G401.6 (cell line): ENCODE measurements at regions not wholly inside any gene's neighbourhood (a gene's known extent, or its start where the extent isn't known, plus 50 kb on each side); places are given as distances from the start of the nearest gene placed in this dataset.

Source experiments
- FAIRE-seq: peaks from 2 replicates; lab custom pipeline; 2012; peaks lifted over from hg19 to GRCh38; lab: Jason Lieb, UNC

DNA sequence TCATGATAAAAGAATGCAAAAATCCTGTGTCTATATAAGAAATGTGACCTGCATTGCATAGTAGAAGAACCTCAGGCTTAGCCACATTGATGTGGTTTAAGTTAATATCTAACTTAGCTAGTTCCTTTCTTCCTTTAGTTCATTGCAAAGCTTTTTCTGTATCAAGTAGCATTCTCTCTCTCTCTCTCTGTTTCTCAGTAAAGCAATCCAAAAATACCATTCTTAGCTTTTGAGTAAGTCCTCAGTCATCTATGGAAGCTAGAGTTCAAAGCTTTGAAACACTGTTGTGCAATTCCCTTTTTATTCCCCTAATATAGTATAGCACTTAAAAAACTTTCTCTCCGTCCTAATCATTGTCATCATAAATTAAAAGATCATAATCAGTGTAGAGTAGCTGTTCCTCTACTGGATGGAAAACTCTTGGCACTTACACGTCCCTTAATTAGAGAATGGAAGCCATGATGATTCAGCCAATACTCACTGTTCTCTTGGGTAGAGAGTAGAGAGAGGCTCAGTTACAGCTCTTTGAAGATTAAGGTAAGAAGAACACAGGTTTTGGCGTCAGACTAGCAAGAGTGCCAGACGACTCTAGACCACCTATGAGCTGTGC, 350.3 kb upstream of the LYPLAL1 start:
- FAIRE-seq, result no peak

DNA sequence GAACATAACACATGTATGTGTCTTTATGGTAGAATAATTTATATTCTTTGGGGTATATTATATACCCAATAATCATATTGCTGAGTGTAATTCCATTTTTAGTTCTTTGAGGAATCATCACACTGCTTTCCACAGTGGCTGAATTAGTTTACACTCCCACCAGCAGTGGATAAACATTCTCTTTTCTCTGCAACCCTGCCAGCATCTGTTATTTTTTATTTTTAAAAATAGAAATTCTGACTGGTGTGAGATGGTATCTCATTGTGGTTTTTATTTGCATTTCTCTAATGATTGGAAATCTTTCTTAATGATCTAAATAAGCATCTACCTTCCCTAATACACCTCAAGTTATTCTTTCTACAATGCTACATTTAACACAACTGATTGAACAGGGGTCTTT, 346.2 kb upstream of the LYPLAL1 start:
- no peak for FAIRE-seq

DNA sequence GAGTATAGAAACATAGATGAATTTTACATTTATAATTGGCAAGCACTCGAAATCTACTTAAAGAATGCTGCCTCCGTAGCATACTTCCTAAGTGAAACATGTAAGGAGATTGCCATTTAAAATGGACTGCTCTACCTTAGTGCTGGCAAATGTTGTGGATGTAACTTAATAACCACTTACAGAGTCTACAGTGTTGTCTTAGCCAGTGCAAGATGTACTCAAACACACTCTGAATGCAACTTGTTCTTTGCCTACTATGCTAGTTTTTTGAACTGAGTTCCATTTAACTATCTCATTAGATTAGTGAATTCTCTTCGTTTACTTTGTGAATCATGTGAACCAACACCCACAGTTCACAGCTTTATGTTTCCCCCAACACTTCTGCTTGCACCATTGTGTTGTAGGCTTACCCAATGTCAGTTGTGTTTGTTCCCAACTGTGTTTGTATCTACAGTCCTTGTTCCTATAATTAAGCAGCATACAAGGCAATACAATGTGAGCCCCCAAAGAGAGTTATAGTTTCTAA, 345.5 kb upstream of the LYPLAL1 start:
- FAIRE-seq, result no peak

DNA sequence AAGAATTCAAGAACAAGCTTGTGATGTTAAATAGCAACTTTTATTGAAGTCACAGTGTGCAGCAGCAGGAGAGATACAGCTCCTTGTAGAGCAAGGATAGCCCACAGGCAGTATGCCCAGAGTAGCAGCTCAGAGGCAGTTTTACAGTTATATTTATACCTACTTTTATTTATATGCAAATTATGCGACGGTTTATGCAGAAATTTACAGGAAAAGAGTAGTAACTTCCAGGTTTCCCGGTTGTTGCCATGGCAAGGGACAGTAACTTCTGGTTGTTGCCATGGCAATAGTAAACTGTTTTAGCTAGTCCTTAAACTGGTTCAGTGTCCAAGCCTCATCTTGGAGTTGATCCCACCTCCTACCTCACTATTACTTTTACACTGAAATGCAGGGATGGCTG, 344.6 kb upstream of the LYPLAL1 start:
- FAIRE-seq, result no peak

DNA sequence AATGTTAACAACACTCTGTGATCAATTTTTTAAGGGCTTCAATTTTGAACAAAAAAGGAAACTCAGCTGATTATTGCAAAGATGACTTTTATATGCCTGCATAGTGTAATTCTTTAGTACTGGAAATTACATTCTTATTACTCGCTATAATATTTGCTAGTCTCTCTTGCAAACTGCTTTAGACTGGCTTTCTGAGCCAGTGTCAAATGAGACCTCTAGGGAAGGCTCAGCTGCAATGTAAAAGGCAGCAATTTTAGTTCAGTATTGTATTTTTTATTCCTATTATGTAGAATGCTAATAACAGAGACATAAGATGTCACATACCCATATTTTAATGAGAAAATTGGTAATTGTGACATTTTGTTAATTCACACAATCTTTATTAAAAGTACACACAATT, 338.1 kb upstream of the LYPLAL1 start:
- FAIRE-seq, result no peak

DNA sequence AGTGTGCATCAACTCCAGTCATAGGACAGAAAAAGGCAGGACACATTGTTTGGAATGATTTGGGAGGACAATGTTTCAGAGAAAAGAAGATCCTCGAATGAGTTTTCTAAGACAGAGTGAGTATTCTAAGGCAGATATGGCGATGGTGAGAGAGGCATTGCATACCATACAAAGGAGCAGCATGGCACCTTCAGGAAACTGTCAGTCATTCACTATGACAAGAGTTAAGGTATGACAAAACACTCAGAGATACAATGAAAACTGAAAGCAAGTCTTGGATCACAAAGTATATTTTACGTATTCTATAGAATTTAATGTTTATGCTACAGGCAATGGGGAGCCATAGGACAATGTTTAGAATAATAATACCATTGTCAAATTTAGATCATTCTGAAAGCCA, 337.4 kb upstream of the LYPLAL1 start:
- FAIRE-seq, result no peak

DNA sequence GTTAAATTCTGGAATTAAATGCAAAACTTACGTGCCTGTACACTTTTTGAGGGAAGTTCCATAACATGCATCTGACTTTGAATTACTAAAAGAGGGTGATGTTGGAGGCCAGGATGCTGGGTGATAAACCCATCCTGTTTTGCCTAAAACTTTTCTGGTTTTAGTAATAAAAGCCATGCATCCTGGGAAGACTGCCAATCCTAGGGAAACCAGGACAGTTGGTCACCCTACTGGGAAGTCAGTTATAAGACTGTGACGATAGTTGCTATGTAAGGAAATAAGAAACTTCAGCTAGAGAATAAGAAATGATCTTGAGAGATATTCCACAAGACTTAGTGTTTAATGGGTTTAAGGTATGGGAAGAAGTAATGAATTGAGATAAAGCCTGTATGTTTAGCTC, 336.6 kb upstream of the LYPLAL1 start:
- FAIRE-seq, result no peak

DNA sequence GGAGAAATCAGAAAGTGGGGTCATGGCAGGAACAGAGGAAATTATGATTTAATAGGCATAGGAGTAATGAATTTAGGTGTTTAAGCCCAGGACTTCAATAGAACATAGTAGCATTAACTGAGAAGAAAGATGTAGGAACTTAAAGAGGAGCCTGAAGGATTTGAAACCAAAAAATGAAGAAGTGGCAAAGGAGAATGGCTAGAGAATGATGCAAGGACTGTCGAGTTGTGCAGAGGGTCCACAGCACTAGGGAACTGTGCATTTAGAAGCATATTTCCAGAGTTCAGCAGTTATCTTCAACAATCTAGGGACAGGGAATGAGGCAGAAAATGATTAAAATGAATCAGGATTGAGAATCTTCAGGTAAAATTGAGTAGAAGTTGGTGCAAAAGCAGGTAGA, 328.1 kb upstream of the LYPLAL1 start:
- no peak for FAIRE-seq

DNA sequence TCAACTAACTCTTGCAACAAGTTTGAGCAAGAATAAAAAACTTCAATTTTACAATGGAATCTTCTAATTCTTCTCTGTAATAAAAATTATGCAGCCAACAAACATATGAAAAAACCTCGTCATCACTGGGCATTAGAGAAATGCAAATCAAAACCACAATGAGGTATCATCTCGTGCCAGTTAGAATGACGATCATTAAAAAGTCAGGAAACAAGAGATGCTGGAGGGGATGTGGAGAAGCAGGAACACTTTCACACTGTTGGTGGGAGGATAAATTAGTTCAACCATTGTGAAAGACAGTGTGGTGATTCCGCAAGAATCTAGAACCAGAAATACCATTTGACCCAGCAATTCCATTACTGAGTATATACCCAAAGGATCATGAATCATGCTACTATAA, 327.5 kb upstream of the LYPLAL1 start:
- no peak for FAIRE-seq

DNA sequence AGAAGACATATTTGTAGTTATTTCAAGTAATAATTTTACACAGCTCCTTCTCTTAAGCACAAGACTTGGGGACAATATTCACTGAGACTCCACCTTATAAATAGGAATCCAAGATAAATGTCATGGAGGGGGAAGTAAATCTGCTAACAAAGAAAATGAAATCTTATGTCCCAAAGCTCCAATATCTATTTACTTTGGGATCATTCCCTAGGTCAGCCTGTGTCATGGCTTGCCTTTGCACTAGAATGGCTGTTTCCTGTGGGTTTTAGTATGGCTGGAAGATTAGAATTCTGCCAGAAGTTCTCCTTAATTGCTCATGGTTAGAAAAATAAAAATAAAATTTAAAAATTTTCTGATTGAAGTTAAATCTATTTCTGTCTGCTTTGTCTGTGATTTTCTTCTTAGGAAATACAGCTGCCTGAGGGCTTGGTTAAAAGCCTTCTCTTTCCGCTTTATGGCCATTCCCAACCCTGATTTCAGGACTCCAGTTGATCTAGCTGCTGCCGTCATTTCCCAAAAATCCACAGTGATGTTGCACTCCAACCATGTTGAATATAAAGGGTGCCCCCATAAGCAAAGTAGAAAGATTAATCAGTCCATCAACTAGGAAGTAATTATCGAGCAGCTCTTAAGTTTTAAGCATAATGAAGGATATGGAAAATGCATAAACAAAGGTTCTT, 326.4 kb upstream of the LYPLAL1 start:
- FAIRE-seq, result no peak

DNA sequence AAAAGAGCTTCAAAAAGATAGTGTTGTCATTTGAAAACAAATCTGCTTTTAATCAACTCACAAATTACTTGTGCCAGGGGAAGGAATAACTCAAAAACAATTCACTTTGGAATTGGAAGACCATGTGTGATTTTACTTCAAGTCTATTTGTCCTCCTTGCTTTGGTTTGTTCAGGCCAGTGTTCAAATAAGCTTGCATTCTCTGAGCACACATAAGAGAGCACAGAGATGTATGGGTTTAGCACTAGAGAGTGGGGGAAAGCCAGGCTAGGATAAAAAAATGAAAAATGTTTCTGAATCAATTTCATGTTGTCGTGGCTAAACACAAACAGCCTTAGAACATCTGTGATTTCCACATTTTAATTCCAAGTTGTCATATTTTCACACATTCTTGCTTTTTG, 325.7 kb upstream of the LYPLAL1 start:
- no peak for FAIRE-seq

DNA sequence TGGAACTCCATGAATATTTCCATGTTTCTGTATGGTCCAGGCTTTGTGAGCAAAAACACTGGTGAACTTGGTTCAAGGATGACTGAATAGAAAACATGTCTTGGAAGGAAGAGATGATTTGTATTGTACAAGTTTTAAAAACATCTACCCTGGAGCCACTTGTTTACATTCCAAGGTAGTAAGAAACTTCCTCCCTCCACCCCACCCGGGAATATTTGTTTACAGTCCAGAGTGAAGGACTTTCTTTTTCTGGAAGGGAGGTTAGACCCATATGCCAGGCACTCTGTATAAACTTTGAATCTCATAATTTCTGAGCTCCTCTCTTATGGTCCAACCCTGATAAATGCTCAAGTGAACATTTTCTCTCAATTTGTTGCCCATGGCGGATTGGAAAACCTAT, 323.3 kb upstream of the LYPLAL1 start:
- no peak for FAIRE-seq

DNA sequence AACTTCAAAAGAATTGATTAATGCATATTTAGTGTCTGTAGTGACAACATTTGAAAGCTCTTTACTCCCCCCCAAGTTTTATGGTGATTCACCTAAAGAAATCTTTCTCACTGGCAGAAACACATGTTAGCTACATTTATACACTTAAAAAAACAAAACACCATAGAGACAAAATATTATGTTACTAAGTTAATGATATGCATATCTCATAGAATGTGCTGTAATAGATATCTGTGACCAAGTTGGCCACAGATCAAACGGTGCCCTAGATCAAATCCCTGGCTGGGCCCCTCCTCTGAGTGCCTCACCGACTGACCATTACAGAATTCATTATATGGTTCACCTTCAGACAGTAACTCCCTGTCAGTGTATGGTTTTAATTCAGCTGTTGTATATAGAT, 322.1 kb upstream of the LYPLAL1 start:
- FAIRE-seq, result no peak

DNA sequence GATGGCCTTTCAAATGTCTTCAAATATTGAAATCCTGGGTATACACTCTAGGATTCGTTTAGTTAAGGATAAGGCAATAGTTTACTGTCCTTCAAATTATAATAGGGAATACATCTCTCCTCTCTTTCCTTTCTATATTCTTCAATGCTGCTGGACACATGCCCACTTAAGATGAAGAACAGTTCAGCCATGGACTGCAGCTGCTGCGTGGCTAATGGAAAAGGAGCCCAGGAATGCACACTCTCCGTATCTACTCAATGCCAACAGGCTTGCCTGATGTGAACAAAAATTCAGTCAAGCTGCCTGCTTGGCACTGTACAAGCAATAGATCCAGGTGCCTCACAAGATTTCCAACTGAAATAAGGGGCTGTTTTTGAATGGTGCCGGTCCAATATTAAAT, 321.2 kb upstream of the LYPLAL1 start:
- FAIRE-seq, result no peak

DNA sequence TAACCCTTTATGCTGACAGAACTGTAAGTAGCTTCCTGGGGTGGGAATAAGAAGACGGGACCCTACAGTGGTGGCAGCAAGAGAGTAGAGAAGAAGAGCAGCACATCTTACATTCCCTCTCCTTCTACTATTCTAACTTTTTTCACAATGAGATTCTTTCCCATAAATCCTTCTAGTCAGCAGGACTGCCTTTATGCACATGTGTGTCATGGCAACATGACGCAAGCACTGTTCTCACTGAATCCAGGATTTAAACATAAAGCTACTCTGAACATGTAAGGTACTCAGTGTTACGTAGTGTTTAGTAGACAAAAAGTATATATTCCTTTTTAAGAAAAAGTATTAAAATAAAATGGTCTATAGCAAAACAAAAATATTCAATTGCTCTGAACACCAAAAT, 309.7 kb upstream of the LYPLAL1 start:
- no peak for FAIRE-seq

DNA sequence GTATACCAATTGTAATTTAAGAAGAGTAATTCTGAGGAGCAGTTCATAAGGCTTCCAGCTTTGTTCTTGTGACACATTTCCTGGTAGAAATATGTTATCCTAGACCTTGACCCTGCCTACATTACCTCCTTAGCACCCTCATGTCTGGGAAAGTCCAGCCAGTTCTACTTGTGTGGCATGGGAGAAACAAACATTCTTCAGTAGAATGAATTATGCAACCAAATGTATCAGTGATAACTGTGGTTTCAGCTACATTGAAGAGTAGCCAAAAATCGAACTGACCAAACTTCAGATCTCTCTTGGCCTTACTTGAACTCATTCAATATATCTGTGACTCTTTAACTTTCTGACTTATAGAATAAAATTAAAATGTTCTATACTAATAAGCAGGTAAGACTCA, 308.1 kb upstream of the LYPLAL1 start:
- no peak for FAIRE-seq

DNA sequence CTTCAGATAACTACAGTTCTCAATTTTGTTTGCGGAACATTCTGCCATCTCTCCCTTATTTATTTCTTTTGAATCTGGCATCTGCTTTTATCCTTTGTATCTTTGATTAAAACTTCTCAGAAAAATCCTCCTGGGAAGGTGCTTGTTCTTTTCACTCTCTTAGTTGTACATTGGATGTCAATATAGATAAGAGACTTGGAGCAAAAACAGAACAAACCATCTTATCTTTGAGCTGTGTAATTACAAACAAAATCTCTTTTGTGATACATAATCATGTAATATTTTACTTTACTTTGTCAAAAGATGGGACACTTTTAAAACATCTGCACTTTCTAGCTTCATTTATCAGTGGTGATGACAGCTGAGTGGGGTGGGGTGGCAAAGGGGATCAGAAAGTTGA, 307.2 kb upstream of the LYPLAL1 start:
- FAIRE-seq, result no peak

DNA sequence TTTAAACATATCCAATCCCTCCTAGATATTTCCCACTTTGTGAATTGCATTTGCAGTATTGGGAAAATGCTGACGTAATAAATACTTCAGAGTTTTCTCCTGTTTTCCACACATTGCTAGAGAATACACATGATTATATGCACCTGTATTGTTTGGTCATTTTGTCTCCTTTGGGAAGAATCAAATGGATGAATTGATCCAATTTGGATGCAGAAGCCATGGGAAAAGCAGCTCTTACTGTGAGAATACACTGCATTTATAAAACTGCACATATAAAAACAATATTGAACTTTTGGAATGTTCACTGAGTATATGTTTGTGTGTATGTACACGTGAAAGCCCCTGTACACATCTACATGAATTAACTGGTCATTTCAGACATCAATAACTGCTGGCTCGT, 306.6 kb upstream of the LYPLAL1 start:
- no peak for FAIRE-seq

DNA sequence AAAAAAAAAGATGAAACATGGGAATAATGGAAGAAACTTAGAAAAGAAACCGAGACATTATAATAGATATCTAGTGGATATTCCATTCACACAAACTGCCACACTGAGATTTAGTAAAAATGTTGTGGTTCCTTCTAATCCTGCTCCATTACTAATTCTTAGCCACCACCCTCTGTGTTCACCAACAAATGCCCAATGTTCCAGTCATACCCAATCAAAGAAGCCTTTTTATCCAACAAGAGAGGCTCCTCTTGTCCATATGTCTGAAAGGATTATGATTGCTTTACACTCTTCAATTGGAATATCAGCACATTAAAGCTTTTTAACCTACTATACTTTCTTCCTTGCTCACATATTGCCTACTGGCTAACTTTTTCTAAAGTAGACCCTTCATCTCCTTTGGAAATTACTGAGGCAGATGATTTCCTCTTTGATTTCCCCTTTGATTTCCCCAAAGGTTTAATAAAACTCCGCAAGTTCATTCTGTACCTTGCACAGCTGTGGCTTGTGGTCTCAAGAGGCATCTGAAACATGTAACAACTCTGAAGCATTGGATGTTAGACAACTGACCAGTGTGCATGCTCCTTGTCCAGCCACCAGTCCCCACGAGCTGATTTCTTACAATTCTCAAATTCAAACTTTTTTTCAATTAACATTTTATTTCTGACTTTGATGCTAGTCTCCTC, 305.6 kb upstream of the LYPLAL1 start:
- no peak for FAIRE-seq

DNA sequence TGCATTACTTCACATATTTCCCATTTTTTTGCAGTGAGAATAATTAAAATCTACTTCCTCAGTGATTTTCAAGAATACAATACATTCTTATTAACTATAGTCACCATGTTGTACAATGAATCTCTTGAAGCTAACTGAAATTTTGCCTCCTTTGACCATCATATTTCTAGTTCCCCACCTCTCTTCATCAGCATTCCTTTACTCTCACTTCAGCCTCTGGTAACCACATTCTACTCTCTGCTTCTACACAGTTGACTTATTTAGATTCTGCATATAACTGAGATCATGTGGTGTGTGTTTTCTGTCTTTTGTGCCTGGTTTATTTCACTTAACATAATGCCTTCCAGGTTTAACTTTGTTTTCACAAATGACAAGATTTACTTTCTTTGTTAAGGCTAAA, 304.4 kb upstream of the LYPLAL1 start:
- FAIRE-seq, result no peak

DNA sequence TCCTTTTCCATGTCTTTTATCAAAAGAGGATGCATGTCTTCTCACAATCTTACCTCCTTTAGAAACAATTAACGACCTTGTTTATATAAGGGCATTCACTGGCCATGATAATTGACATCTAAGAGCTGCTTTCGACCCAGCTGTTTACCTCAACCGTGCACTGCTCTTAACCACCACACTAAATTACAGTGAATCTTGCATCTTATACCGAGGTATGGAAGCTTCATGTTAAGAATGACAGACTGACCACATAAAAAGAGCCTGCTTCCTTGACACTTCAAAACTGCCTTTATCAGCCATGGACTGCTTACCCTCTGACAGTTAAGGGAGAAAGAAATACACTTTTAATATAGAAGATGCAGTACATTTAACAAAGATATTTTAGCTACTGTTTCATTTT, 301.7 kb upstream of the LYPLAL1 start:
- no peak for FAIRE-seq

DNA sequence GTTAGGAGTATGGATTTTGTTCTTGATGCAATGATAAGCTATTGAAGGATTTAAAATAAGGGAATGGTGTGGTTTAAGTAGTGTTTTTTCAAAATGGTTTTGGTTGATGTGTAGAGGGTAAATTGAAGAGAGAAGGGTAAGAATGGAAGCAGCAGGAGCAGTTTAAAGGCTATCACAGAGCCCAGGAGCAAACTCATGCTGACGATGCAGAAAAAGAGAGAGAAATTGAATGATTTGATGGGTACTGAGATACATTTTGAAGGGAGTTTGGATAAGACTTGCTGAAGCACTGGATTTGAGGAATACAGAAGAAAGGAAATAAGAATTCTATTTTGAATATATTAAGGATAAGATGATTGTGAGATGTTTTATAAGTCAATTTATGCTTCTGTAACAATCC, 300.8 kb upstream of the LYPLAL1 start:
- FAIRE-seq, result no peak

DNA sequence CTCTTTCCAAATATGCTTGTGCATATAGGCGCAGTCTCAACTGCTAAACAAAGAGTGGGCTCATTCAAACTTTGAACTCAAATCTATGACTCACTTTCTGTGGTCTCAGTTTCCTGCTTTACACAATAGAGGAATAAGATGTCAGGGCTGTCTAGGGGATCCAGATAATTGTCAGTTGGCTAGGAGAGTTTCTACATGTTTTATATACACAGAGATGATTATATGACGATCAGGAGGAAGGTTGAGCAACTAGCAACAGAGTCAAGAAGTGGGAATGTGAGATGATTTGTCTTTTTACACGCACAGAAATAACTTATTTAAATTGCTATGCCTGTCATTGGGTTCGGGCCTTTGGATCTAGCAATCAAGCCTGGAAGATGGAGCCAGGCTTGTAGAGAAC, 299.4 kb upstream of the LYPLAL1 start:
- FAIRE-seq, result no peak
